HG03064 (cell line): ENCODE measurements at regions not wholly inside any gene's neighbourhood (a gene's known extent, or its start where the extent isn't known, plus 50 kb on each side); places are given as distances from the start of the nearest gene placed in this dataset.

Experiments used
- ATAC-seq: cut with Tn5 transposase; IDR thresholded peaks from one replicate; pipeline ENCODE4 v1.9.1; 2021; ENCODE audit warnings: low read depth; ENCODE audit not compliant: unreplicated experiment

GRCh38 chr4:125072269-125072668 lies 242.5 kb upstream of the FAT4 start:
- no peak for ATAC-seq

GRCh38 chr4:125070861-125071260 lies 243.9 kb upstream of the FAT4 start:
- ATAC-seq, result no peak

GRCh38 chr4:125062115-125063050 lies 252.4 kb upstream of the FAT4 start:
- no peak for ATAC-seq

- ATAC-seq, result no peak
Observed at GRCh38 chr4:125060376-125060775, 254.4 kb upstream of the FAT4 start.

GRCh38 chr4:125049711-125050110 lies 265.0 kb upstream of the FAT4 start:
- ATAC-seq, result no peak

GRCh38 chr4:125045311-125045710 lies 269.4 kb upstream of the FAT4 start:
- ATAC-seq, result no peak

GRCh38 chr4:125044886-125045285 lies 269.9 kb upstream of the FAT4 start:
- no peak for ATAC-seq

- ATAC-seq, result no peak
Observed at GRCh38 chr4:125043486-125043885, 271.3 kb upstream of the FAT4 start.

GRCh38 chr4:125042041-125042440 lies 272.7 kb upstream of the FAT4 start:
- ATAC-seq, result no peak

- ATAC-seq, result no peak
Observed at GRCh38 chr4:125041372-125041930, 273.3 kb upstream of the FAT4 start.

GRCh38 chr4:125039550-125039949 lies 275.2 kb upstream of the FAT4 start:
- ATAC-seq, result no peak

- no peak for ATAC-seq
Observed at GRCh38 chr4:125022855-125023501, 291.8 kb upstream of the FAT4 start.

GRCh38 chr4:125021189-125021588 lies 293.6 kb upstream of the FAT4 start:
- no peak for ATAC-seq

GRCh38 chr4:125020089-125021034 lies 294.4 kb upstream of the FAT4 start:
- ATAC-seq, result no peak

- no peak for ATAC-seq
Observed at GRCh38 chr4:125016892-125017299, 297.9 kb upstream of the FAT4 start.

- ATAC-seq, result no peak
Observed at GRCh38 chr4:125013891-125014290, 300.9 kb upstream of the FAT4 start.

- no peak for ATAC-seq
Observed at GRCh38 chr4:125011646-125012045, 299.1 kb upstream of the ANKRD50 start.

- no peak for ATAC-seq
Observed at GRCh38 chr4:125010796-125011503, 298.4 kb upstream of the ANKRD50 start.

GRCh38 chr4:125008676-125009075 lies 296.1 kb upstream of the ANKRD50 start:
- ATAC-seq, result no peak

- no peak for ATAC-seq
Observed at GRCh38 chr4:125004676-125005075, 292.1 kb upstream of the ANKRD50 start.
